HG02970 (cell line): ENCODE measurements at regions not wholly inside any gene's neighbourhood (a gene's known extent, or its start where the extent isn't known, plus 50 kb on each side); places are given as distances from the start of the nearest gene placed in this dataset.
"Not testable (repeated sequence)": the region's sequence is repeated elsewhere in the genome, so short reads cannot be mapped to it uniquely, and the experiment has no call there.

Source experiments
- ATAC-seq: cut with Tn5 transposase; IDR thresholded peaks from one replicate; pipeline ENCODE4 v1.9.1; 2021; ENCODE audit warnings: mild to moderate bottlenecking, moderate library complexity, moderate number of reproducible peaks; ENCODE audit not compliant: unreplicated experiment, low FRiP score

GRCh38 chr15:91412138-91412928, 312.3 kb downstream of the SV2B start:
- no peak for ATAC-seq

- no peak for ATAC-seq
Observed at GRCh38 chr15:91413142-91413541, 313.1 kb downstream of the SV2B start.

GRCh38 chr15:91414124-91414523, 314.1 kb downstream of the SV2B start:
- ATAC-seq = no peak

DNA sequence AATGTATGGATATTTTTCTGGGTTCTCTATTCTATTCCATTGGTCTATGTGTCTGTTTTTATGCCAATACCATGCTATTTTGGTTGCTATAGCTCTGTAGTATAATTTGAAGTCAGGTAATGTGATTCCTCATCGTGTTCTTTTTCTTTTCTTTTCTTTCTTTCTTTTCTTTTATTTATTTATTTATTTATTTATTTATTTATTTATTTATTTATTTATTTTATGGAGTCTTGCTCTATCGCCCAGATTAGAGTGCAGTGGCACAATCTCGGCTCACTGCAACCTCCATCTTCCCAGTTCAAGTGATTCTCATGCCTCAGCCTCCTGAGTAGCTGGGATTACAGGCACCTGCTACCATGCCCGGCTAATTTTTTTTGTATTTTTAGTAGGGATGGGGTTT, 315.2 kb downstream of the SV2B start:
- ATAC-seq = not testable (repeated sequence)

GRCh38 chr15:91420689-91421088, 320.6 kb downstream of the SV2B start:
- no peak for ATAC-seq

- no peak for ATAC-seq
Observed at GRCh38 chr15:91422797-91423196, 322.7 kb downstream of the SV2B start.

- no peak for ATAC-seq
Observed at GRCh38 chr15:91424001-91424400, 323.9 kb downstream of the SV2B start.

GRCh38 chr15:91426412-91426811, 326.4 kb downstream of the SV2B start:
- ATAC-seq = no peak

DNA sequence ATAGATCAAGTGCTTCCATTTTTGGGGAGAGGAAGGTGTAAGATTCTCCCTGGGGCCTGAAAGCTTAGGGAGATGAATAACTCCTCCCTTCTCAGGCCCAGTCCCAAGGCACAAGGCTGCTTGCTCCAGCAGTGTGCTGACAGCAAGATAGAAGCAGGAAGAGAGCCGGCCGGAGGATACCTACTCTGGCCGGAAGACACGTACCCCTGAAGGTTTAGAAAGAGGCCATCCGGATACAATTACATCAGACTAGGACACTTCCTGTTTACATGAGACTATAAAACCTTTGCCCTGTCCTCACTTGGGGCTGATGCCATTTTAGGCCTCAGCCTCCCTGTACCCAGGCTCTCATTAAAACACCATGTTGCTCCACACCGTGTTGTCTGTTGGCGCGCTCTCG, 329.9 kb downstream of the SV2B start:
- ATAC-seq = no peak

GRCh38 chr15:91431041-91431715, 331.1 kb downstream of the SV2B start:
- no peak for ATAC-seq

DNA sequence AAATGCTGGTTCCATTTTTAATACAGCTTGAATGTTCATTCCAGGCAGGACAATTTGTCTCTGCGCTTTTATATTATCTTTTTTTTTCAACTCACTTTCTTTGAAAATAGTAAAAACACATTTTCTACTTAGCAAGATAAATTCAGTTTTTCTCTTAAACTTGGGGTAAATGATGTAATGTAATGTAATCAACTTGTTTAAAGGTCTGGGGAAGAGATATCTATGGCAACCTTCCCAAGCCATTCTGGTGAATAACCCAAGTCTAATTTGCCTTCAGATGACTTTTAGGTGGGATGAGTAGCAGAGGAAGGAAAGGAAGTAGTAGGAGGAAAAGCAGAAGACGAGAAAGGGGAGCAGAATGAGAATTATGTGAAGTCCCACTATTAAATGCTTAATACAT, 335.1 kb downstream of the SV2B start:
- no peak for ATAC-seq

- no peak for ATAC-seq
Observed at GRCh38 chr15:91444656-91445055, 344.6 kb downstream of the SV2B start.

GRCh38 chr15:91445695-91446228, 345.7 kb downstream of the SV2B start:
- no peak for ATAC-seq

DNA sequence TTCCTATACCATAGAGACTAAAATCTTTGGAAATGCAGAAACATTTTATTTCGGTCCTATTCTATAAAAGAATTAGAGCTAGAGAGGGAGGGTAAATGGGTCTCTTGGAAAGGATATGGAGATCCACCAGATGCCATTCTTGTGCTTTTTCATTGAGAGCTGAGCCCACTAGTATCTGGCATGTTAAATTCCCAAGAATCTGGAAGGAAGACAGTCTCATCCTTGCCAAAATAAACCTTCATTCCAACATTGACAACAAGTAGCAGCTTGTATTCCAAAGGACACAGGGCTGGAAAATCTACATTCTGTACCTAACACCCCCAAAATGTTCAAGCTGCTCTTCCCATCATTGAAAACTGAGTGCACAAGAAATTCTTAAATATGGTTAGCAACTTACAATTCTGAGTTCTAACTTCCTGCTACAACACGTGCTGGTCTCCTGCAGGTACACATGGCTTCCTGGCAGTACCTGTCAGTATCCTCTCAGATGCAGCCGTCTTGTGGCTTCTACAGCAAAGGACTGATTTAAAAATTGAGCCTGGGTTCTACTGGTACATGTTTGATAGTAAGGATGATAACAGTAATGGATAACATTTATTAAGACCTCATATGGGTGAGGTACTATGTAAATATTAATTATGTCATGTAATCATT, 348.1 kb downstream of the SV2B start:
- no peak for ATAC-seq

- ATAC-seq = not testable (repeated sequence)
Observed at GRCh38 chr15:91453376-91453775, 353.3 kb downstream of the SV2B start.

GRCh38 chr15:91456251-91456718, 356.2 kb downstream of the SV2B start:
- ATAC-seq = no peak

GRCh38 chr15:91456921-91457320, 356.9 kb downstream of the SV2B start:
- no peak for ATAC-seq

DNA sequence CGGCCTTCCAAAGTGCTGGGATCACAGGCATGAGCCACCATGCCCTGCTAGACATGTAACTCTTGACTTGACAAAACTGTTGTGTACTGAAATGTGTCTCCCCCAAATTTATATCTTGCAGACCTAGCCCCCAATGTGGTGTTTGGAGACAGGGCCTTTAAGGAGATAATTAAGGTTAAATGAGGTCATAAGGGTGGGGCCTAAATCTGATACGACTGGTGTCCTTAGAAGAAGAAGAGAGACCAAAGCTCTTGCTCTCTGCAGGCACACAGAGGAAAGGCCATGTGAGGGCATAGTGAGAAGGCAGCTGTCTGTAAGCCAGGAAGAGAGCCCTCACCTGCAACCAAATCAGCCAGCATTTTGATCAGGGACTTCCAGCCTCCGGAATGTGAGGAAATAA, 361.3 kb downstream of the SV2B start:
- no peak for ATAC-seq

GRCh38 chr15:91465086-91465485, 365.0 kb downstream of the SV2B start:
- no peak for ATAC-seq

DNA sequence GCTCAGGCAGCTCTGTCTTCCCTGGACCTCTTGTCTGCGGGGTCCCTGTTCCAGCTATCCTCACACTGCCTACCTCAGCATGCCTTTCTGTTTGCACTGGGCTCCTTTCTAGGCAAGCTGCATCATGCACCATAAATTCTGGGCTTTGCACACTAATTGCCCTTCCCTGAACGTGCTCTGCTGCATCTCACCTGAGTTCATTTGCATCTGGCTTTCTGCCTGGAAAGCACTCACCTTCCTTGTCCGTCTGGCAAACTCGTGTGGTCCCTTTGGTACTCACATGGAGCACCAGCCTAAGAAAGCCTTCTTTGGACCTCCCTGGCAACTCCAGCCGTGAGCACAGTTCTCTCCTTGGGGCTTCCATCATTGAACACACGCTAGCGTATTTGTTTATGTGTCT, 365.6 kb downstream of the SV2B start:
- no peak for ATAC-seq
